HG02943 (cell line): ENCODE measurements at regions not wholly inside any gene's neighbourhood (a gene's known extent, or its start where the extent isn't known, plus 50 kb on each side); places are given as distances from the start of the nearest gene placed in this dataset.

ENCODE experiments used
- ATAC-seq: cut with Tn5 transposase; IDR thresholded peaks from one replicate; pipeline ENCODE4 v1.9.1; 2021; ENCODE audit warnings: mild to moderate bottlenecking, low read depth, moderate library complexity; ENCODE audit not compliant: unreplicated experiment

- ATAC-seq: peak; percentile 83
These were observed 55.0 kb upstream of the PRDM5 start for GRCh38 chr4:120977435-120977997.

- no peak for ATAC-seq
These were observed 50.7 kb upstream of the PRDM5 start for GRCh38 chr4:120973207-120973606.
